NCI-H1092 (cell line): ENCODE measurements at regions not wholly inside any gene's neighbourhood (a gene's known extent, or its start where the extent isn't known, plus 50 kb on each side); places are given as distances from the start of the nearest gene placed in this dataset.

ENCODE experiments used
- DNase-seq: peaks from one replicate; lab custom pipeline; 2025; lab: John Stamatoyannopoulos, UW

DNA sequence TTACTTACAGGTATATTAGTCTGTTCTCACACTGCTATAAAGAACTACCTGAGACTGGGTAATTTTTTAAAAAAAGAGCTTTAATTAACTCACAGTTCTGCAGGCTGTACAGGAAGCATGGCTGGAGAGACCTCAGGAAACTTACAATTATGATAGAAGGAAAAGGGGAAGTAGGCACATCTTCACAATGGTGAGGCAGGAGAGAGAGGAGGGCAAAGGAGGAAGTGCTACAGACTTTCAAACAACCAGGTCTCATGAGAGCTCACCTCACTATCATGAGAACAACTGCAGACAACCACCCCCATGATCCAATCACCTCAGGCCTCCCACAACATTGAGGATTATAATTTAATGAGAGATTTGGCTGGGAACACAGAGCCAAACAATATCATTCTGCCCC, 511.7 kb downstream of the SLITRK6 start:
- DNase-seq, result no peak

- no peak for DNase-seq
Observed at GRCh38 chr13:85286081-85286480, 513.1 kb downstream of the SLITRK6 start.

DNA sequence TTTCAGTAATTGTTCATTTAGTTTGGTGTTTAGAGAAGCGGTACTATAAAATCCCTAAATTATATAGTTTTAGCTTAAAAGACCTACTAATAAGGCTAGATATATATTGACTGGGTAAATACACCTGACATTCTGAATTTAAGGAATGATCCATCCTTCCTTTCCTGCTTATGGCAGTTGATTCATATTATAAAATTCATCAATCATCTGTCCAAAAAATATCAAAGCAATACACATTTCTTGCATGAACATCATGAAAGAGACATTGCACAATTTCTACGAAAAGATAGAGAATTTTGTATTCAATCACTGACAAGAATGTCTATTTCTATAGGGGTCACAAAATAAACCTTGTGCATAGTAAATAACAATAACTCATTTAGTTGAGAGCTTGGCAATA, 514.9 kb downstream of the SLITRK6 start:
- DNase-seq, result no peak

- DNase-seq, result no peak
Observed at GRCh38 chr13:85283408-85283807, 515.8 kb downstream of the SLITRK6 start.

GRCh38 chr13:85282876-85283275, 516.3 kb downstream of the SLITRK6 start:
- no peak for DNase-seq

DNA sequence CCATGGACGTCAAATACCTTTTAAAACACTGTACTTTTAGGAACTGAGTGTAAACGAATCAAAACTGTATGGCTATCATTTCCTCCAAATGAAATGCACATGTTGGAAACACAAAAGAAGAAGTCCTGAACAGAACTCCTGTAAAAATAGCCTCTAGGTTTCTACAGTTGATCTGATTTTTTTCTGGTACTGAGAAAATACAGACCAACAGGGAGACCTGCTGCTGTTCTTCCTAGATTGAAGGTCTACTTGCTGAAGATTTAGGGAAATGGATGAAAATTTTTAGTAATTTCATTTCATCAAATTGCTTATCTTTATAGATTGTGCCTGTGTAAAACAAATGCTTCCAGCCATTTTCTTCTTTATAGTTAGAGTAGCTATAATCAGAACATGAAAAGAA, 520.4 kb downstream of the SLITRK6 start:
- no peak for DNase-seq

- no peak for DNase-seq
Observed at GRCh38 chr13:85277748-85278147, 521.5 kb downstream of the SLITRK6 start.

- DNase-seq, result no peak
Observed at GRCh38 chr13:85266771-85267170, 532.4 kb downstream of the SLITRK6 start.

DNA sequence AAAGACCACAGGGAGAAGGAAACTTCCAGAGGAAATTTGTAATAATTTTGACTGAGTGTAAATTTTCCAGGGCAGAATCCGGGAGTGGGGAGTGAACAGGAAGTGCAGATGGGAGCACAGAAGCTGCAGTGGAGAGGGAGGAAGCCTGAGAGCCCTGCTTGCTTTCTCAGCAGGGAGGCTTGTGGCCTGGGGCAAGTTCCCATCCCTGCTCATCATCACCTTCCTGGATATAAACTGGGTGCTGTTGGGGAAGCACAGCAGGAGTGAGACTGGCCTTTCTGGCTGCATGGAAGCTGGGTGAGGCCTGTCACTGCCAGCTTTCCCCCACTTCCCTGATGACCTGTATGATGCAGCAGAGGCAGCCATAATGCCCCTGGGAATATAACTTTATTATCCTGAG, 532.9 kb downstream of the SLITRK6 start:
- DNase-seq, result no peak

DNA sequence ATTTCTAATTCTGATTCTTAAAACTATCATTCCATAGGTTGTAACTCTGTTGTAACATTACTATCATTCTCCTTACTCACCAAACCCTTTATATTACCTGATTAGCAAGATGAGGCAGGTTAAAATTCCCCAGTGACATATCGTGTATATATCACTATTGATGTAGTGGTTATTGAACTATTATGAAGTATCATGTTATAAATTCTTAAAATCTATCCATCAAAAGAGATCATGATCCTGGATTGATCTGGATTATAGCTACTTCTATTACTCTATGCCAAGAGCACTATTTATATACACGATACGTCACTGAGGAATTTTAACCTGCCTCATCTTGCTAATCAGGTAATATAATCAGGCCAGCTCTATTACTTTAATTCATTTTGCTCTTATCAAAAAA, 533.9 kb downstream of the SLITRK6 start:
- no peak for DNase-seq

DNA sequence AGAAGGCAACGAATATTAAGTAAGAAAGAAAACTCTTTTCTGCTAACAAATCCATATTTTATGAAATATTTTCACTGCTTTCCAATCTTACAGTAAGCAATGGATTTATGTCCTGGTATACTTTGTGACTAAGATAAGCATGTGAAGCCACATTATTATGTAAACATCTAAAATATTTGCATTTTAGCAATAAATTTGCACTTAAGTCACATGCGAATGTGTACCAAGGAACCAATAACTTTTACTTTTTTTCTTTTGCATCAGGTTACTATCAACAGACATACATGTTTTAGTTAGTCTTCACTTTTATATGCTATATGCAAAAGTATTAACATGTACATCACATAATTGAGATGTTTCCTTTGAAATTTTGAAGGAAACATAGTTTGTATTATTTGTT, 536.7 kb downstream of the SLITRK6 start:
- no peak for DNase-seq

- DNase-seq, result no peak
Observed at GRCh38 chr13:85261757-85262346, 537.4 kb downstream of the SLITRK6 start.

DNA sequence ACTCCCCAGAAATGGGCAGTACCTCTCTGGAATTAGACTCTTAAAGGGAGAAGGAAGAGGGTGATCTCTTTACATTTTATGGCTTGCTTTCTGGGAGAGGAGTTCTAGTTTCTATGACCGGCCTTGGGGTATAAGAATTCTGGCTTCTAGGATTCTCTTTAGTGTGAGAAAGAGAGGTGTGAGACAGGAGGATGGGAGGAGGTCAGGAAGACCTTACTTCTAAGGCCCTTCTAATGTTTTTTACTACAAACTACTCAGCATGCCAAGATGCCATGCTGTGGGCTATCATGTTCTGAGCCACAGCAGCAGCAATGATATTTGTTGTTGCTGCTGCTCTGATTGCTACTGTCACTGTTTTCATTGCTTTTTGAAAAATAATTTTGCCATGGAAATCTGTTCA, 538.3 kb downstream of the SLITRK6 start:
- no peak for DNase-seq

GRCh38 chr13:85255978-85256377, 543.2 kb downstream of the SLITRK6 start:
- no peak for DNase-seq

DNA sequence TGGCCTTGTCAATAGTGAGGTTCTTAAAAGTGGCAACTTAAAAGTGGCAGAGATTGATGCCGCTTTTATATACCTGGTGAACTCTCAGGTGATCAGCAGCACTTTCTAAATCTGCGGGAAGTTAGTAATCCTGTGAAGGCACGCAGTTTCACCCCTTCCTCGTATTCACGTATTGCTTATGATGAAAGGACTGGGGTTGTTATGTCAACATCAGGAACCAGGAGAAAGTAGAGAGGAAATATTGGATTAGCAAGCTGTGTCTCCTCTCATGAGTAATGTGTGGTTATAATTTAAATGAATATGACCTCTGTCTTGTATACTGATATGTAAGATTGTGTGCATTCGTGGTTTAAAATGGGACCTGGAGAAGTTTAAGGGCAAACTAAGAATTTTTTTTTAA, 544.6 kb downstream of the SLITRK6 start:
- DNase-seq, result no peak

GRCh38 chr13:85249151-85249550, 550.1 kb downstream of the SLITRK6 start:
- no peak for DNase-seq

DNA sequence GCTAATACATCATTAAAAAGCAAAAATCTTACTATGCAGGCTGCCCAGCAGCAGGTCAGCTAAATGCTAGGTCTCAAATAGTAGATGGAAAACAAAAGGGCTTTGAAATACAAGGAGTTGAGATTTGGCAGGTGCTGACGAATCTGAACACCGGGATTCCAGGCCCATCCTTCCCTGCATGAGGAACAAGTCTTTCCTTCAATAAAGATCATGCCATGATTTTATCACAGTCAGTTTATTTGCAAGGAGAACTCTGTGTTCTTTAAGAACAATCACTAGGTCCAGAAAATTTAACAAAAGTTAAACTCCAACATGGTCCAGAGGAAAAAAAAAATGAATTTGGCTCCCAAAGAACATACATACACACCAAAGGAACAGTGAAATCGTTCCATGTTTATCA, 551.4 kb downstream of the SLITRK6 start:
- no peak for DNase-seq

DNA sequence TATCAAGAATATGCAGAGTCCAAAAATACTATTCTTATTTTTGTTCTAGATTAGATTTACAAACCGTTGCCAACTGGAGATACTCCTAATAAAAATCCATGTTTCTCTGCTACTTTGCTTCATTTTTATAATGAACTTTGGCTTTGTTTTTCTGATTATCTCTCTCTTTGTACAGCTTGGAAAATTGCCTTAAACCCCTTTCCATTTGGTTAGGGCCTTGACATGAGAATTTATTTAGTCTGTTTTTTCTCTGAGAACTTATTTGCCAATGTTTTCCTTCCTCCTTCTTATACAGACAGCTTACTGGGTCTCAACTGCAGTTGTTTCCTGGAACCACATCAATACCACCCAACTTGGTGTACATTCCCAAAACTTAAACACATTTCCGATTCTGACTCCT, 555.4 kb downstream of the SLITRK6 start:
- DNase-seq, result no peak

GRCh38 chr13:85241060-85241459, 558.2 kb downstream of the SLITRK6 start:
- DNase-seq, result no peak

DNA sequence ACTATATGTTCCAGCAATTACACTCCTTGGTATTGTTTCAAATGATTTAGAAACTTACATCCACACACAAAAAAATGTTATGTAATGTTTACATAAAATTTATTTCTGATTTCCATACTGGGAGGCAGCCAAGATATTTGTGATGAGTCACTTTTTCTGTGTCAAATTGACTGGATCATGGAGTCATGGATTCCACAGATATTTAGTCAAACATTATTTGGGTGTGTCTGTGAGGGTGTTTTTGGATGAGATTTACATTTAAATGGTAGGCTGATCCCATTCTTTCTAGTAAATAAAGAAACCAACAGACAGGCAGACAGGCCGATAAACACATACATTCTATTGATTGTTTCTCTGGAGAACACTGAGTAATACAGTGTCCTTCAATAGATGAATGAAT, 562.8 kb downstream of the SLITRK6 start:
- DNase-seq, result no peak

GRCh38 chr13:85230691-85231093, 568.5 kb downstream of the SLITRK6 start:
- DNase-seq, result no peak

DNA sequence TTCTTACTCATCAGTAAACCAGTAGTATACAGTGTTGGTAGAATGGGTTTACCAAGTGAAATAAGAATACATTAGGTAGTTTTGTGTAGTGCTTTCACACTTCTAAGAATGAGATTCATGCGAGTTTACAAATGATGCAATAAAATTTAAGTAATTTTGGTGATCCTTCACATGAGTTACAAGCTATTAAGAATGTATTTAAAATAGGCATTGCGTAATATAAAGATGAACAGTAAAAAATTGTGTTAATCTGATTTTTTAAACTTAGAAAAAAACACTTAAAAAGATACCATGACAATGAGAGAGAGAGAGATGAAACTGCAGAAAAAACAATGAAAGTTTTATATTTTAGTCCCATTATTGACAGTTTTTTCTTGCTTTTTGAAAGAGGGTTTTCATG, 570.5 kb downstream of the SLITRK6 start:
- DNase-seq, result no peak

DNA sequence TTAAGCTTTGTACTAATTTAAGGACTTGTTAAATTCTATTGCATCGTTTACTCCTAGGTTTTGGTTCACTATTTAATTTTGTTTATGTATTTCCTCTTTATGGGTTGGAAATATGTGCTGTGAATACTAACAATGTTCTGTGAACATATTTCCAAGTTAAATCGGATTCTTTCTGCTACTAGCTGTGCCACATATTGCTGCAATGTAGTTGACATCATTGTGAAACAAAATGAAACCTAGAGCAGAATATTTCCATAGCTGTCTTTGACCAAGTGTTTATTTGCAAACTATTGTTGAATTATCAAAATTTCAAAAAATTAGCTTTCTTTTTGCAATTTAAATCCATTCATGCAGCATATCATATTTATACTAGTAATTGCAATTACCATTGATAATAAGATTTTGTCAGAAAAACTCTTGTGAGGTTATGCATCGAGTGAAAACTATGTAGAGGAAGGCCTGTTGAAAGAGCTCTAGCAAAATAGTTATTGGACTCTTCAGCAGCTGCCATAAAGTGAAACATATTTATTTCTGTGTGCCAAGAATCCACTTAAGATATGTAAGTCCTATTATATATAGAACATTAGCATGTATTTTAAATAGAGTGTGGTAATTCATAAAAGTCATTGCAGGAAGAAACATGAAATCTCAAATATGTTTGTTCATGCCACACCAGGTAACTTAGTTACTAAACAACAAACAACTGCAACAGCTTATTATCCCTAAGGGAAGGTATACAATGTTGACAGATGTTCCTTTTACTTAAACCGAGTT, 575.1 kb downstream of the SLITRK6 start:
- no peak for DNase-seq

- DNase-seq, result no peak
Observed at GRCh38 chr13:85216576-85216975, 582.6 kb downstream of the SLITRK6 start.
